Fibroblast of peridontal ligament (primary cell): ENCODE measurements at regions not wholly inside any gene's neighbourhood (a gene's known extent, or its start where the extent isn't known, plus 50 kb on each side); places are given as distances from the start of the nearest gene placed in this dataset.

Source experiments
- DNase-seq: peaks from one replicate; pipeline ENCODE4 v3.0.0-alpha.2; 2010; ENCODE audit errors: extremely low read depth

DNA sequence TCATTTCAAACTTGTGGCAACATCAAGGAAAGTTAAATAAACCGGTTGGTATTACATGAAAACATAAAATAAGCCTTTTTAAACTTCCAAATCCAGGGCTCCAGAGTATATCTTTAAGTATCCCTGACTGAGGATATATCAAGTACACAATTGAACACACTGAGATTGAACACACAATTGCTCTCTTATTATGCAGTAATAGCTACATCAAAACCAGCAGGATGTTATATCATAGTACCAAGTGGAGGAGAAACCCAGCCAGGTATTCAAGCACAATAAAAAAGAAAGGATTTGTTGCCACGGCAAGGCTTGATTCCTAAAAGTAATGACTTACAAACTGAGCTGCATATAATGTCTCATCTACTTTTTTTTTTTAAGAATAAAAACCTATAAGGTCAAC, 605.8 kb downstream of the SPOCK3 start:
- DNase-seq: no peak

- no peak for DNase-seq
Observed at GRCh38 chr4:166635367-166635766, 598.9 kb downstream of the SPOCK3 start.

DNA sequence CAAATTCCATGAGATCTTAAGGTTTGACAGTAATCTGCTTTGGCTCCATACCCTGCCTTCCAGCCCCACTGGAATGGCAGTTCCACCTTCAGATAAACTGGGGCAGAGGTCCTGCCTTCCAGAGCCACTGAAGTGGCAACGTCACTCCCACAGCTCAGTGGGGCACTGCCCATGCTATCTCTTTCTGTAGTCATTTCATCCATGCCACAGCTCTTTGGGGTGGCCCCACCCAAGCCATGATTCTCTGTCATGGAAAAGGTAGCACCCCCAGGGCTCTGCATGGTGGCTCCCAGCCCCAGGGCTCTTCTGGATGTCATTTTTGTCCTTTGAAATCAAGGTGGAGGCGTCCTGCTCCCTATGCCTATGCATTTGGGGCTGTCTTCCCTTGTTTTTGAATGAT, 596.5 kb downstream of the SPOCK3 start:
- no peak for DNase-seq

DNA sequence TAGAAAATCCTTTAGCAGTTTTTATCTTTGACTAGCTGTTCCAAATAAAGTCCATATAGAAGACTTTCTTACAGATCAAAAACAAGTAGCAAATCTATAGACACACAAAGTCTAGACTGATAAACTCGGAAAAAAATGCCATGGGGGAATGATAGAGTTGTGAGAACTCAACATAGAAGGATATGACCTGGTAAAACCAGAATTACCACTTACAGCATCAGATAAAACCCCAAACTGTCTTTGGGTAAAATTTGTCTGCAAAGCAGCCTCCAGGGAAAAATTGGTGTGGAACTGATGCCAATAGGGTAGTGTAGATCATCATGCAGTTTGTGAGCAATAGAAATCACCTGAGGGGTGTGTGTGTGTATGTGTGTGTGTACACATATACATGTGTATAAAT, 579.1 kb downstream of the SPOCK3 start:
- DNase-seq: no peak

GRCh38 chr4:166655705-166656104, 578.6 kb downstream of the SPOCK3 start:
- no peak for DNase-seq

DNA sequence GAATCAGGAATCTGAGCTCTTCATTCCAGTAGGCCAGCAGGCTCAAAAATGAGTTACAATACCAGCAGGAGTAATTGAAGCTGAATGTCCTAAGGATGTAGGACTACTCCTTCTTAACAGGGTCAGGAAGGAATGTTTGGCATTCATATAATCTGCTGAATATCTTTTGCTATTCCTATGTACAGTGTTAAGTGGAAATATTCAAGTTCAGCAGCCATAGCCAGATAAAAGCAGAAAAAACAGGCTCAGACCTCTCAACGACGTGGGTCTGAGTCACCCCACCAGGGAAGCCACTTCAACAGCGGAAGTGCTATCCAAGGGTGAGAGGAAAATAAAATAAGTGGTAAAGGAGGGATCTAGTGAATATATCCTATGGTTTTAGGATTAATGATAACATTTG, 577.0 kb downstream of the SPOCK3 start:
- DNase-seq: peak; percentile 3

- DNase-seq: no peak
Observed at GRCh38 chr4:166658585-166658984, 575.7 kb downstream of the SPOCK3 start.

- no peak for DNase-seq
Observed at GRCh38 chr4:166662266-166662843, 571.9 kb downstream of the SPOCK3 start.

DNA sequence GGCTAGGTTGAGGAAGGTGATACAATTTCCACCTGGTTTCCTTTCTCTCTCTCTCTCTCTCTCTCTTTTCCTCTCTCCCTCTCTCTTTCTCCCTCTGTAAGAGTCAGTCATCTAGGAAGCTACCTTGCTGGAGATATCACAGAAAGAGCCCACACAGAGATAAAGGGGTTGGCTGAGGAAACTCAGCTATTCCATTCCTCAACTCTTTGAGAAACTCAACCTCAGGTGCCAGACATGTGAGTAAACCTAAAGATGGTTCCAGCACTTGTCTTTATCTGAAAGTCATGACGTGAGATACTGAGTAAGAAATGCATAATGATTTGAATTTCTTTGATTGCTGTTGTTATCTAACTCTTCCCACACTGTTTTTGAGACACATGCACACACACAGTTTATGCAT, 564.0 kb downstream of the SPOCK3 start:
- DNase-seq: no peak

DNA sequence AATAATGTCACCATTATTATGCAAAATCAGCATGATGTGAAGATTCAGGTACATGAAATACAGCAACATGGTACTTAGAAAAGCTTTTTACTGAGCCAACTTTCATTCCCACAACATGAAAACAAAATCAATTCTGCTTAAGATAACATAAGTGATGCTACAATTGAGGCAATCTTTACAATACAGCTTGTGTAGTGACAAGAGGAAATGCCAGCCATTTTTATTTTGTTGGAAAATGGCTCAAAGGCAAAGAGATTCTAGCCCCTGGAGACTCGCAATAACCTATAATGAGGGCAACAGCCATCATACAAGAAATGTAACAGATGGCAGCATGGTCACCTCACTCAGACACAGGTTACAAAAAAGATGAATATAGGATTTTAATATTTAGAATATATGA, 560.4 kb downstream of the SPOCK3 start:
- DNase-seq: no peak

GRCh38 chr4:166675411-166675810, 558.9 kb downstream of the SPOCK3 start:
- peak; percentile 45 for DNase-seq

DNA sequence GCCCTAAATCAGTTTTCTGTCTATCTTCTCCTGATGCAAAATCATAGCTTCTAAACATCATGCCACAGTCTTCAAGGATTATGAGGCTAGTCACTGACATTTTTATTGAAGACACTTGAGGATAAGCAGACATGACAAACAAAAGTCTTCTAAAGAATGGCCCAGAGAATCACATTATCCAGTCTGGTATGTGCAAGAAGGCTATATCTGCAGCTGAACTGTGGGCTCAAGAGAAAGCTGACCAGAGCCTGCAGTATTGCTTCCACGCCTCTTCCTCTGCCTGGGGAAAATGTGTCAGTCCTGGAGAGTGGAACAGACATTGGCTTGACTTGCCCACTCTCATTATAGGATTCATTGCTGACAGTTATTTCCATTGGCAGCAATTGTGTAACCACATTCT, 553.5 kb downstream of the SPOCK3 start:
- no peak for DNase-seq

DNA sequence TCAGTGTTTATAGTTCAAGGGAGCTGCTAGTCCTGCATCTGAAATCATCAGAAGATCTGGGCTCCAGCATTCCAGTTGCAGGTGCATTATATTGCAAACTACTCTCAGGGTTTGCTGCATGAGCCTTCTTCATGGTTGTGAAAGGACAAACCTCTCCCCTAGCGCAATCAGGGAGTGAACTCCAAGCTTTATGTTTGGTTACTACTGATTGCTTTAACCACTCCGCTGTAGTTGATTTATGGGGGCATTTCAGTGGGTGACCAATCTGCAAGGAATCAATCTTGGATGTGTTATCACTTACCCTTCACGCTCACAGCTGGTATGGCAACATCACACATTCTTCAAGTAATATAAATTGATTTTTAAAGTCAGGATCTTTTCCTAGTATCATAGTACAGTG, 552.1 kb downstream of the SPOCK3 start:
- no peak for DNase-seq
